Vagina (tissue), 2 donors: ENCODE measurements at regions not wholly inside any gene's neighbourhood (a gene's known extent, or its start where the extent isn't known, plus 50 kb on each side); places are given as distances from the start of the nearest gene placed in this dataset.

Experiments
- DNase-seq, 2 donors: peaks; one replicate each; pipeline ENCODE4 v3.0.0-alpha.2; 2017; ENCODE audit errors: extremely low spot score in 2 of 2
- H3K27ac ChIP-seq: fragments of 200-600 bp; sonication (generic); one replicate; pipeline ENCODE4 v1.5.1; 2019
- H3K27me3 ChIP-seq: fragments of 200-600 bp; sonication (generic); one replicate; pipeline ENCODE4 v1.5.1; 2019
- H3K36me3 ChIP-seq, 2 donors: fragments of 200-600 bp; sonication (generic); one replicate each; pipeline ENCODE4 v1.5.1; 2017 to 2019
- H3K4me1 ChIP-seq: fragments of 200-600 bp; sonication (generic); one replicate; pipeline ENCODE4 v1.5.1; 2019
- H3K4me3 ChIP-seq, 2 donors: fragments of 200-600 bp; sonication (generic); 1 replicate in 1 of 2; 2 replicates in 1 of 2; pipeline ENCODE4 v1.5.1; 2016 to 2019
- H3K9me3 ChIP-seq: fragments of 200-600 bp; sonication (generic); one replicate; pipeline ENCODE4 v1.5.1; 2019
- CTCF ChIP-seq, 3 experiments: fragments of 450-650 bp in 2 of 3; fragments of 200-600 bp in 1 of 3; sonication (generic) in 1 of 3; IDR thresholded peaks; one replicate each; pipeline ENCODE4 v1.5.1; 2017 to 2019; ENCODE audit warnings: antibody characterized with exemption in 3 of 3, mild to moderate bottlenecking in 2 of 3, moderate library complexity in 2 of 3
- POLR2A ChIP-seq, 2 donors: fragments of 450-650 bp; IDR thresholded peaks; one replicate each; pipeline ENCODE4 v1.6.1; 2017; ENCODE audit warnings: antibody characterized with exemption in 2 of 2, mild to moderate bottlenecking in 2 of 2, moderate library complexity in 2 of 2
- POLR2AphosphoS5 ChIP-seq, 2 donors: sonication (generic); formaldehyde crosslinking; IDR thresholded peaks; one replicate each; pipeline ENCODE4 v1.9.0; 2017; ENCODE audit warnings: antibody characterized with exemption in 2 of 2, mild to moderate bottlenecking in 2 of 2, low read depth in 1 of 2; ENCODE audit not compliant: insufficient read depth in 1 of 2
- intact Hi-C: fragments of 100-400 bp; cut with DNase I; formaldehyde crosslinking; loops from one replicate; pipeline ENCODE4 v1.15.1; 2023

- Histone ChIP-seq H3K36me3 (no peaks in the 10 kb centered on the region), H3K27ac (no peak overlapping the region), H3K4me1 (no peaks in the 10 kb centered on the region), H3K27me3 (no peaks in the 10 kb centered on the region), H3K4me3 (no peak overlapping the region), H3K9me3 (no peaks in the 10 kb centered on the region)
- no peak for DNase-seq
- intact Hi-C loops = no loop called here
- TF ChIP-seq POLR2AphosphoS5 (IDR thresholded peaks at IDR 0.05; ENCODE audit: insufficient read depth in 1 of 2, low read depth in 1 of 2) (no peak), POLR2A (IDR thresholded peaks at IDR 0.05) (no peak), CTCF (IDR thresholded peaks at IDR 0.05) (no peak)
These were observed 584.0 kb downstream of the ADGRL2 start for GRCh38 chr1:82384776-82385175.

- intact Hi-C loops = no loop called here
- no peaks in the 10 kb centered on the region for H3K4me1 ChIP-seq
- TF ChIP-seq CTCF (IDR thresholded peaks at IDR 0.05) (no peak), POLR2AphosphoS5 (IDR thresholded peaks at IDR 0.05; ENCODE audit: insufficient read depth in 1 of 2, low read depth in 1 of 2) (no peak), POLR2A (IDR thresholded peaks at IDR 0.05) (no peak)
- H3K4me3 ChIP-seq = no peak overlapping the region
- no peaks in the 10 kb centered on the region for H3K36me3 ChIP-seq
- H3K27me3 ChIP-seq = no peaks in the 10 kb centered on the region
- H3K27ac ChIP-seq = no peak overlapping the region
- DNase-seq = no peak
- no peaks in the 10 kb centered on the region for H3K9me3 ChIP-seq
These were observed 576.6 kb downstream of the ADGRL2 start for GRCh38 chr1:82377201-82377884.

GRCh38 chr1:82373710-82374109 is 573.0 kb downstream of the ADGRL2 start:
- TF ChIP-seq POLR2A (IDR thresholded peaks at IDR 0.05) (no peak), POLR2AphosphoS5 (IDR thresholded peaks at IDR 0.05; ENCODE audit: insufficient read depth in 1 of 2, low read depth in 1 of 2) (no peak), CTCF (IDR thresholded peaks at IDR 0.05) (no peak)
- intact Hi-C loops = no loop called here

GRCh38 chr1:82371844-82372498 is 571.2 kb downstream of the ADGRL2 start:
- Histone ChIP-seq H3K27ac (no peak overlapping the region), H3K4me1 (no peaks in the 10 kb centered on the region), H3K27me3 (no peaks in the 10 kb centered on the region), H3K36me3 (no peaks in the 10 kb centered on the region), H3K4me3 (no peak overlapping the region), H3K9me3 (no peaks in the 10 kb centered on the region)
- DNase-seq = no peak
- no peak for TF ChIP-seq POLR2A (IDR thresholded peaks at IDR 0.05)
- no peak for TF ChIP-seq POLR2AphosphoS5 (IDR thresholded peaks at IDR 0.05; ENCODE audit: insufficient read depth in 1 of 2, low read depth in 1 of 2)
- no peak for TF ChIP-seq CTCF (IDR thresholded peaks at IDR 0.05)
- intact Hi-C loops = no loop called here

More at GRCh38 chr1:82373710-82374109, 573.0 kb downstream of the ADGRL2 start:
- Histone ChIP-seq H3K9me3 (no peaks in the 10 kb centered on the region), H3K36me3 (no peaks in the 10 kb centered on the region), H3K27ac (no peak overlapping the region), H3K4me1 (no peaks in the 10 kb centered on the region), H3K4me3 (no peak overlapping the region), H3K27me3 (no peaks in the 10 kb centered on the region)
- no peak for DNase-seq

GRCh38 chr1:82367456-82367855 is 566.7 kb downstream of the ADGRL2 start:
- intact Hi-C loops = no loop called here
- H3K9me3 ChIP-seq = no peaks in the 10 kb centered on the region
- no peak for DNase-seq
- H3K27me3 ChIP-seq = no peaks in the 10 kb centered on the region
- TF ChIP-seq CTCF (IDR thresholded peaks at IDR 0.05) (no peak), POLR2AphosphoS5 (IDR thresholded peaks at IDR 0.05; ENCODE audit: insufficient read depth in 1 of 2, low read depth in 1 of 2) (no peak), POLR2A (IDR thresholded peaks at IDR 0.05) (no peak)
- no peak overlapping the region for H3K4me3 ChIP-seq
- H3K36me3 ChIP-seq = no peaks in the 10 kb centered on the region
- no peaks in the 10 kb centered on the region for H3K4me1 ChIP-seq
- H3K27ac ChIP-seq = no peak overlapping the region
